Stimulated activated CD8-positive, alpha-beta memory T cell treated with anti-CD3 and anti-CD28 coated beads, Interleukin-4, amount 100 ng/mL, for 24 hours (primary cell): ENCODE measurements at regions not wholly inside any gene's neighbourhood (a gene's known extent, or its start where the extent isn't known, plus 50 kb on each side); places are given as distances from the start of the nearest gene placed in this dataset.

Experiments used
- DNase-seq: peaks from one replicate; pipeline ENCODE4 v3.0.0-alpha.2; 2020; ENCODE audit warnings: low read depth

- DNase-seq: no peak
These were observed 319.3 kb upstream of the UBE2E3 start for GRCh38 chr2:180660881-180661685.

- no peak for DNase-seq
These were observed 320.2 kb upstream of the UBE2E3 start for GRCh38 chr2:180660207-180660606.

- DNase-seq: no peak
These were observed 323.4 kb upstream of the UBE2E3 start for GRCh38 chr2:180657054-180657453.

GRCh38 chr2:180656455-180656847, 324.0 kb upstream of the UBE2E3 start:
- no peak for DNase-seq

- DNase-seq: no peak
These were observed 324.5 kb upstream of the UBE2E3 start for GRCh38 chr2:180655842-180656454.

GRCh38 chr2:180655393-180655792, 325.0 kb upstream of the UBE2E3 start:
- no peak for DNase-seq

- no peak for DNase-seq
These were observed 326.9 kb upstream of the UBE2E3 start for GRCh38 chr2:180653481-180653880.

- no peak for DNase-seq
These were observed 327.6 kb upstream of the UBE2E3 start for GRCh38 chr2:180652794-180653193.

- no peak for DNase-seq
These were observed 328.8 kb upstream of the UBE2E3 start for GRCh38 chr2:180651596-180651995.

- DNase-seq: no peak
These were observed 332.8 kb upstream of the UBE2E3 start for GRCh38 chr2:180647621-180648020.

GRCh38 chr2:180647221-180647620, 333.2 kb upstream of the UBE2E3 start:
- DNase-seq: no peak

GRCh38 chr2:180646756-180647155, 333.6 kb upstream of the UBE2E3 start:
- DNase-seq: no peak

- no peak for DNase-seq
These were observed 335.7 kb upstream of the UBE2E3 start for GRCh38 chr2:180644709-180645108.

GRCh38 chr2:180630756-180631155, 349.6 kb upstream of the UBE2E3 start:
- DNase-seq: no peak

- DNase-seq: no peak
These were observed 355.2 kb upstream of the UBE2E3 start for GRCh38 chr2:180625006-180625844.

- DNase-seq: no peak
These were observed 358.2 kb upstream of the UBE2E3 start for GRCh38 chr2:180621941-180622918.

- DNase-seq: no peak
These were observed 359.0 kb upstream of the UBE2E3 start for GRCh38 chr2:180621366-180621765.

- DNase-seq: no peak
These were observed 361.8 kb upstream of the UBE2E3 start for GRCh38 chr2:180618570-180618969.

GRCh38 chr2:180614776-180615175, 365.6 kb upstream of the UBE2E3 start:
- no peak for DNase-seq

GRCh38 chr2:180609626-180610340, 370.6 kb upstream of the UBE2E3 start:
- DNase-seq: no peak

- DNase-seq: no peak
These were observed 372.8 kb upstream of the UBE2E3 start for GRCh38 chr2:180607514-180608049.
